K562 (cell line): ENCODE measurements at regions not wholly inside any gene's neighbourhood (a gene's known extent, or its start where the extent isn't known, plus 50 kb on each side); places are given as distances from the start of the nearest gene placed in this dataset.

ENCODE experiments used
- RAD21 ChIP-seq, 2 experiments: fragments of 250-450 bp in 1 of 2; fragments of 450-650 bp in 1 of 2; sonication (Bioruptor Pico) in 1 of 2; formaldehyde crosslinking in 1 of 2; IDR thresholded peaks in 1 of 2; conservative IDR thresholded peaks in 1 of 2; 2 replicates each; pipeline versions ENCODE4 v1.4.0 to v1.8.0; 2020 to 2022; ENCODE audit warnings: mild to moderate bottlenecking in 2 of 2, moderate library complexity in 1 of 2
- TF ChIP-seq, protein P1 (sequence below), 2 experiments: fragments of 450-650 bp; formaldehyde crosslinking in 1 of 2; IDR thresholded peaks; 2 replicates each; pipeline versions ENCODE4 v1.4.0 to v1.6.1; 2014 to 2020; ENCODE audit warnings: mild to moderate bottlenecking in 2 of 2, borderline replicate concordance in 1 of 2, low read depth in 1 of 2
- TF ChIP-seq, protein P2 (sequence below), 2 experiments: IDR thresholded peaks; 2 replicates each; pipeline ENCODE4 v1.6.1; 2012; ENCODE audit warnings: improper control_type of control experiment in 2 of 2, low read depth in 2 of 2, low read length in 2 of 2, borderline replicate concordance in 1 of 2

DNA sequence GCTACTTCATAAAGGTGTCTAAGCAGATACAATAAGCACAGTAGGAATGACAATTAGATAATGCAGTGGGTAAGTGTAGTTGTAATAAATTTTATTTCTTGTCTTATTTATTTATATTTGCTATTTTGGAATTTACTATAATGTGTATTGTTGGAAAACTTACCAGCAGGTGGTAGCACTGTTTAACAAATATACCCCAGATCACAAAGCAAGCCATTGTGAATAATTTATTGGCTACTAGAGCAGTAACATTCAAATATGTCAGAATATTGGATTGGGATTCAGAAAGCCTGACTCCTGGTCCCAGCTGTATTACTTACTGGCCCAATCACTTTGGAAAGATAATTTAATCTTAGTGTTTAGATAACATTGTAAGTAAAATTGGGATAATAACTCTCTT lies 78.0 kb downstream of the ISOC1 start (continued):
- TF ChIP-seq, protein P1, sequence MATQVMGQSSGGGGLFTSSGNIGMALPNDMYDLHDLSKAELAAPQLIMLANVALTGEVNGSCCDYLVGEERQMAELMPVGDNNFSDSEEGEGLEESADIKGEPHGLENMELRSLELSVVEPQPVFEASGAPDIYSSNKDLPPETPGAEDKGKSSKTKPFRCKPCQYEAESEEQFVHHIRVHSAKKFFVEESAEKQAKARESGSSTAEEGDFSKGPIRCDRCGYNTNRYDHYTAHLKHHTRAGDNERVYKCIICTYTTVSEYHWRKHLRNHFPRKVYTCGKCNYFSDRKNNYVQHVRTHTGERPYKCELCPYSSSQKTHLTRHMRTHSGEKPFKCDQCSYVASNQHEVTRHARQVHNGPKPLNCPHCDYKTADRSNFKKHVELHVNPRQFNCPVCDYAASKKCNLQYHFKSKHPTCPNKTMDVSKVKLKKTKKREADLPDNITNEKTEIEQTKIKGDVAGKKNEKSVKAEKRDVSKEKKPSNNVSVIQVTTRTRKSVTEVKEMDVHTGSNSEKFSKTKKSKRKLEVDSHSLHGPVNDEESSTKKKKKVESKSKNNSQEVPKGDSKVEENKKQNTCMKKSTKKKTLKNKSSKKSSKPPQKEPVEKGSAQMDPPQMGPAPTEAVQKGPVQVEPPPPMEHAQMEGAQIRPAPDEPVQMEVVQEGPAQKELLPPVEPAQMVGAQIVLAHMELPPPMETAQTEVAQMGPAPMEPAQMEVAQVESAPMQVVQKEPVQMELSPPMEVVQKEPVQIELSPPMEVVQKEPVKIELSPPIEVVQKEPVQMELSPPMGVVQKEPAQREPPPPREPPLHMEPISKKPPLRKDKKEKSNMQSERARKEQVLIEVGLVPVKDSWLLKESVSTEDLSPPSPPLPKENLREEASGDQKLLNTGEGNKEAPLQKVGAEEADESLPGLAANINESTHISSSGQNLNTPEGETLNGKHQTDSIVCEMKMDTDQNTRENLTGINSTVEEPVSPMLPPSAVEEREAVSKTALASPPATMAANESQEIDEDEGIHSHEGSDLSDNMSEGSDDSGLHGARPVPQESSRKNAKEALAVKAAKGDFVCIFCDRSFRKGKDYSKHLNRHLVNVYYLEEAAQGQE (IDR thresholded peaks at IDR 0.05; ENCODE audit: borderline replicate concordance), result peak; percentile 14; the same call in 1 of the 2 replicates
- TF ChIP-seq, protein P1 (CRISPR knock-in tag; IDR thresholded peaks at IDR 0.05; ENCODE audit: low read depth), result no peak
- TF ChIP-seq, protein P2, sequence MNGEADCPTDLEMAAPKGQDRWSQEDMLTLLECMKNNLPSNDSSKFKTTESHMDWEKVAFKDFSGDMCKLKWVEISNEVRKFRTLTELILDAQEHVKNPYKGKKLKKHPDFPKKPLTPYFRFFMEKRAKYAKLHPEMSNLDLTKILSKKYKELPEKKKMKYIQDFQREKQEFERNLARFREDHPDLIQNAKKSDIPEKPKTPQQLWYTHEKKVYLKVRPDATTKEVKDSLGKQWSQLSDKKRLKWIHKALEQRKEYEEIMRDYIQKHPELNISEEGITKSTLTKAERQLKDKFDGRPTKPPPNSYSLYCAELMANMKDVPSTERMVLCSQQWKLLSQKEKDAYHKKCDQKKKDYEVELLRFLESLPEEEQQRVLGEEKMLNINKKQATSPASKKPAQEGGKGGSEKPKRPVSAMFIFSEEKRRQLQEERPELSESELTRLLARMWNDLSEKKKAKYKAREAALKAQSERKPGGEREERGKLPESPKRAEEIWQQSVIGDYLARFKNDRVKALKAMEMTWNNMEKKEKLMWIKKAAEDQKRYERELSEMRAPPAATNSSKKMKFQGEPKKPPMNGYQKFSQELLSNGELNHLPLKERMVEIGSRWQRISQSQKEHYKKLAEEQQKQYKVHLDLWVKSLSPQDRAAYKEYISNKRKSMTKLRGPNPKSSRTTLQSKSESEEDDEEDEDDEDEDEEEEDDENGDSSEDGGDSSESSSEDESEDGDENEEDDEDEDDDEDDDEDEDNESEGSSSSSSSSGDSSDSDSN (IDR thresholded peaks at IDR 0.05; ENCODE audit: borderline replicate concordance in 1 of 2, low read depth in 2 of 2, low read length in 2 of 2), result no peak
- TF ChIP-seq RAD21 (CRISPR knock-in tag; conservative IDR thresholded peaks at IDR 0.05 in 1 of 2, IDR thresholded peaks at IDR 0.05 in 1 of 2), result peak in 1 of 2 experiments; percentile 37; a peak in 1 of 4 replicates
